IMR-90 (cell line): ENCODE measurements at regions not wholly inside any gene's neighbourhood (a gene's known extent, or its start where the extent isn't known, plus 50 kb on each side); places are given as distances from the start of the nearest gene placed in this dataset.

Experiments used
- CEBPB ChIP-seq: IDR thresholded peaks from 2 replicates; pipeline ENCODE4 v1.6.1; 2012; ENCODE audit warnings: low read depth, low read length, improper control_type of control experiment
- CTCF ChIP-seq: conservative IDR thresholded peaks from 2 replicates; pipeline ENCODE4 v1.5.1; 2012; ENCODE audit warnings: mild to moderate bottlenecking, low read depth, low read length, improper control_type of control experiment
- POLR2A ChIP-seq: IDR thresholded peaks from 2 replicates; pipeline ENCODE4 v1.6.1; 2012; ENCODE audit warnings: mild to moderate bottlenecking, low read depth, low read length
- RCOR1 ChIP-seq: IDR thresholded peaks from 2 replicates; pipeline ENCODE4 v1.6.1; 2012; ENCODE audit warnings: mild to moderate bottlenecking, low read length, improper control_type of control experiment; ENCODE audit not compliant: insufficient replicate concordance
- RFX5 ChIP-seq: IDR thresholded peaks from 2 replicates; pipeline ENCODE4 v1.8.0; 2012; ENCODE audit warnings: low read depth, mild to moderate bottlenecking, low read length, moderate library complexity
- SMC3 ChIP-seq: fragments of 150-350 bp; IDR thresholded peaks from 2 replicates; pipeline ENCODE4 v1.6.1; 2016; ENCODE audit warnings: low read depth, mild to moderate bottlenecking, antibody characterized with exemption, low read length, moderate library complexity

GRCh38 chr2:128384446-128384845 lies 65.8 kb upstream of the HS6ST1 start:
- TF ChIP-seq CTCF: no peak
- no peak for TF ChIP-seq SMC3
- no peak for TF ChIP-seq RFX5
- TF ChIP-seq POLR2A: no peak
- TF ChIP-seq RCOR1: no peak
- no peak for TF ChIP-seq CEBPB
